Mesenchymal stem cell (in vitro differentiated cells and primary cell): ENCODE measurements at regions not wholly inside any gene's neighbourhood (a gene's known extent, or its start where the extent isn't known, plus 50 kb on each side); places are given as distances from the start of the nearest gene placed in this dataset.
A peak's percentile ranks its signal among the peaks of the same experiment; 100 is the strongest.
"Not testable (repeated sequence)": the region's sequence is repeated elsewhere in the genome, so short reads cannot be mapped to it uniquely, and the experiment has no call there.

Experiments used
- DNase-seq: peaks from one replicate; pipeline ENCODE4 v3.0.0-alpha.2; 2013
- H2AFZ ChIP-seq: one replicate; pipeline ENCODE4 v1.6.1; 2013; ENCODE audit warnings: low read depth, mild to moderate bottlenecking, control low read depth, inconsistent platforms, low read length, moderate library complexity
- H2AK5ac ChIP-seq: 2 replicates; pipeline ENCODE4 v1.6.1; 2013; ENCODE audit warnings: low read length, moderate library complexity, mild to moderate bottlenecking, inconsistent platforms; ENCODE audit not compliant: severe bottlenecking
- H2BK120ac ChIP-seq: one replicate; pipeline ENCODE4 v1.6.1; 2013; ENCODE audit warnings: low read depth, mild to moderate bottlenecking, inconsistent platforms, low read length, moderate library complexity
- H2BK12ac ChIP-seq, 2 experiments: one replicate each; pipeline ENCODE4 v1.6.1; 2013; ENCODE audit warnings: inconsistent platforms in 2 of 2, low read length in 2 of 2, mild to moderate bottlenecking in 2 of 2, moderate library complexity in 2 of 2, control low read depth in 1 of 2
- H2BK15ac ChIP-seq: one replicate; pipeline ENCODE4 v1.6.1; 2013; ENCODE audit warnings: mild to moderate bottlenecking, low read depth, inconsistent platforms; ENCODE audit not compliant: poor library complexity, severe bottlenecking
- H2BK5ac ChIP-seq: 2 replicates; pipeline ENCODE4 v1.6.1; 2013; ENCODE audit warnings: low read depth, mild to moderate bottlenecking, low read length, control low read depth, inconsistent platforms; ENCODE audit not compliant: poor library complexity, severe bottlenecking
- H3K14ac ChIP-seq, 2 experiments: one replicate each; pipeline ENCODE4 v1.6.1; 2013; ENCODE audit warnings: inconsistent platforms in 2 of 2, low read length in 2 of 2, control low read depth in 1 of 2, mild to moderate bottlenecking in 1 of 2, moderate library complexity in 1 of 2
- H3K18ac ChIP-seq, 2 experiments: one replicate each; pipeline ENCODE4 v1.6.1; 2013; ENCODE audit warnings: inconsistent platforms in 2 of 2, low read length in 2 of 2, control low read depth in 1 of 2, low read depth in 1 of 2, mild to moderate bottlenecking in 1 of 2
- H3K23ac ChIP-seq, 2 experiments: one replicate each; pipeline ENCODE4 v1.6.1; 2013; ENCODE audit warnings: inconsistent platforms in 2 of 2, low read length in 2 of 2, mild to moderate bottlenecking in 2 of 2, moderate library complexity in 2 of 2, control low read depth in 1 of 2
- H3K27ac ChIP-seq: 2 replicates; pipeline ENCODE4 v1.5.1; 2013; ENCODE audit warnings: mild to moderate bottlenecking, moderate library complexity, low read length, control low read depth, inconsistent platforms; ENCODE audit not compliant: poor library complexity, severe bottlenecking
- H3K27me3 ChIP-seq, 2 experiments: 2 replicates each; pipeline versions ENCODE4 v1.6.1 to v1.7.0; 2013; ENCODE audit warnings: low read length in 2 of 2, mild to moderate bottlenecking in 2 of 2, moderate library complexity in 2 of 2, control low read depth in 1 of 2, inconsistent platforms in 1 of 2; ENCODE audit not compliant: control insufficient read depth in 1 of 2, insufficient read depth in 1 of 2
- H3K36me3 ChIP-seq, 2 experiments: 2 replicates each; pipeline versions ENCODE4 v1.6.1 to v1.7.0; 2013; ENCODE audit warnings: low read length in 2 of 2, control low read depth in 1 of 2, inconsistent platforms in 1 of 2, low read depth in 1 of 2, mild to moderate bottlenecking in 1 of 2; ENCODE audit not compliant: insufficient read depth in 2 of 2, control insufficient read depth in 1 of 2
- H3K4ac ChIP-seq, 2 experiments: one replicate each; pipeline ENCODE4 v1.6.1; 2013; ENCODE audit warnings: inconsistent platforms in 2 of 2, low read length in 2 of 2, mild to moderate bottlenecking in 2 of 2, moderate library complexity in 2 of 2, control low read depth in 1 of 2, low read depth in 1 of 2
- H3K4me1 ChIP-seq: 2 replicates; pipeline ENCODE4 v1.6.1; 2013; ENCODE audit warnings: low read depth, low read length, control low read depth; ENCODE audit not compliant: control insufficient read depth, insufficient read depth
- H3K4me2 ChIP-seq: 2 replicates; pipeline ENCODE4 v1.6.1; 2013; ENCODE audit warnings: low read length, mild to moderate bottlenecking, inconsistent platforms; ENCODE audit not compliant: poor library complexity, severe bottlenecking
- H3K4me3 ChIP-seq, 2 experiments: 2 replicates each; pipeline versions ENCODE4 v1.5.1 to v1.7.0; 2013; ENCODE audit warnings: low read length in 2 of 2, mild to moderate bottlenecking in 2 of 2, control low read depth in 1 of 2, low read depth in 1 of 2; ENCODE audit not compliant: insufficient read depth in 1 of 2
- H3K79me1 ChIP-seq: replicated peaks from 2 replicates; pipeline ENCODE4 v1.6.1; 2013; ENCODE audit warnings: mild to moderate bottlenecking, control low read depth, low read length, inconsistent platforms; ENCODE audit not compliant: poor library complexity, severe bottlenecking
- H3K9ac ChIP-seq: 2 replicates; pipeline ENCODE4 v1.7.0; 2013; ENCODE audit warnings: mild to moderate bottlenecking, low read length, moderate library complexity
- H3K9me3 ChIP-seq: 2 replicates; pipeline ENCODE4 v1.7.0; 2013; ENCODE audit warnings: mild to moderate bottlenecking, low read length; ENCODE audit not compliant: control insufficient read depth
- H4K8ac ChIP-seq: one replicate; pipeline ENCODE4 v1.6.1; 2013; ENCODE audit warnings: inconsistent platforms, mild to moderate bottlenecking, low read length, moderate library complexity
- H4K91ac ChIP-seq: one replicate; pipeline ENCODE4 v1.6.1; 2013; ENCODE audit warnings: mild to moderate bottlenecking, low read length, inconsistent platforms
- WGBS: methylation state at CpG from one replicate; pipeline ENCODE4 v1.1.7; 2013; ENCODE audit warnings: mixed read lengths; 5-methylcytosine and 5-hydroxymethylcytosine counted together

DNA sequence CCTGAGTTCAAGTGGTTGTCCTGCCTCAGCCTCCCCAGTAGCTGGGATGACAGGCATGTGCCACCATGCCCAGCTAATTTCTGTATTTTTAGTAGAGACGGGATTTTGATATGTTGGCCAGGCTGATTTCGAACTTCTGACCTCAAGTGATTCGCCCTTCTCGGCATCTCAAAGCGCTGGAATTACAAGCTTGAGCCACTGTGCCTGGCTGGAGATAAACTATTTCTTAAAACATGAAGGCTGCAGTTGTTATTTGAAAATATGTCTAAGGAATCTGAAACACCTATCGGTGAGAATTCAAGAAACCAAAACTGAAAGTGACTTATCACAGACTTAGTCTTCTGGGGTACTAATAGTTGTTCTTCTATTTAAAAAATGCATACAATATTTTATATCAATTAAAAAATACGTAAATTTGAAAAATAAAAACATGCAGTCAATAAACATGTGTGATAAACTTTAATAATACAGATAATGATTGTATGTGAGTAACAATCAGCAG, 176.9 kb upstream of the PRSS58 start:
- H3K79me1 ChIP-seq, result no peaks in the 10 kb centered on the region
- H3K9me3 ChIP-seq, result no peaks in the 10 kb centered on the region
- H3K27me3 ChIP-seq, result no peaks in the 10 kb centered on the region
- H3K14ac ChIP-seq, result no peak overlapping the region
- no peak overlapping the region for H3K18ac ChIP-seq
- H3K4me1 ChIP-seq, result peaks cover 4% of the 10 kb centered on the region
- no peak overlapping the region for H4K91ac ChIP-seq
- H2BK12ac ChIP-seq, result no peak overlapping the region
- no peak overlapping the region for H3K4me3 ChIP-seq
- no peak overlapping the region for H2BK120ac ChIP-seq
- no peak overlapping the region for H2AK5ac ChIP-seq
- H4K8ac ChIP-seq, result no peak overlapping the region
- H3K4ac ChIP-seq, result no peak overlapping the region
- H3K9ac ChIP-seq, result no peak overlapping the region
- WGBS, result 95% methylated on average over 5 of the region's 7 CpGs
- H2BK15ac ChIP-seq, result no peak overlapping the region
- H3K27ac ChIP-seq, result no peak overlapping the region
- no peak overlapping the region for H3K23ac ChIP-seq
- H3K36me3 ChIP-seq, result no peaks in the 10 kb centered on the region
- H2AFZ ChIP-seq, result no peak overlapping the region
- no peak for DNase-seq
- no peak overlapping the region for H2BK5ac ChIP-seq
- no peak overlapping the region for H3K4me2 ChIP-seq

- DNase-seq, H4K91ac ChIP-seq, H2BK15ac ChIP-seq, H2BK120ac ChIP-seq, H3K14ac ChIP-seq, H3K36me3 ChIP-seq, H4K8ac ChIP-seq, H2BK12ac ChIP-seq, H3K4me1 ChIP-seq, H3K27me3 ChIP-seq, H3K4ac ChIP-seq, H3K4me2 ChIP-seq, H3K9ac ChIP-seq, H3K79me1 ChIP-seq, H3K27ac ChIP-seq, H2AFZ ChIP-seq, H3K23ac ChIP-seq, H3K18ac ChIP-seq, H3K4me3 ChIP-seq, H3K9me3 ChIP-seq, H2AK5ac ChIP-seq, H2BK5ac ChIP-seq: not testable (repeated sequence)
- WGBS, result 95% methylated on average over 2 of the region's 5 CpGs
Measured at GRCh38 chr7:142434133-142434532, 176.3 kb upstream of the PRSS58 start.

GRCh38 chr7:142432377-142432776, 174.5 kb upstream of the PRSS58 start:
- no peak overlapping the region for H2BK15ac ChIP-seq
- no peaks in the 10 kb centered on the region for H3K79me1 ChIP-seq
- peak overlapping the region in 1 of 2 experiments; percentile 80 for H3K23ac ChIP-seq
- no peaks in the 10 kb centered on the region for H3K9me3 ChIP-seq
- no peak overlapping the region for H3K4me2 ChIP-seq
- H4K8ac ChIP-seq, result no peak overlapping the region
- H3K4me1 ChIP-seq, result peaks cover 3% of the 10 kb centered on the region
- H3K4me3 ChIP-seq, result no peak overlapping the region
- H3K9ac ChIP-seq, result no peak overlapping the region
- no peaks in the 10 kb centered on the region for H3K36me3 ChIP-seq
- H2AK5ac ChIP-seq, result no peak overlapping the region
- H3K14ac ChIP-seq, result peak overlapping the region in 1 of 2 experiments; percentile 26
- H3K4ac ChIP-seq, result no peak overlapping the region
- H2BK12ac ChIP-seq, result no peak overlapping the region
- DNase-seq, result no peak
- no peak overlapping the region for H2BK120ac ChIP-seq
- no peak overlapping the region for H2BK5ac ChIP-seq
- no peak overlapping the region for H3K18ac ChIP-seq
- no peak overlapping the region for H3K27ac ChIP-seq
- H3K27me3 ChIP-seq, result no peaks in the 10 kb centered on the region
- H2AFZ ChIP-seq, result no peak overlapping the region
- 97% methylated on average over 2 of the region's 2 CpGs for whole genome bisulfite sequencing
- no peak overlapping the region for H4K91ac ChIP-seq

GRCh38 chr7:142431491-142431890, 173.6 kb upstream of the PRSS58 start:
- H2AFZ ChIP-seq, result no peak overlapping the region
- no peaks in the 10 kb centered on the region for H3K9me3 ChIP-seq
- H4K91ac ChIP-seq, result no peak overlapping the region
- DNase-seq, result no peak
- peaks cover under 1% of the 10 kb centered on the region for H3K4me1 ChIP-seq
- H2BK120ac ChIP-seq, result no peak overlapping the region
- no peak overlapping the region for H4K8ac ChIP-seq
- H3K79me1 ChIP-seq, result no peaks in the 10 kb centered on the region
- H2AK5ac ChIP-seq, result no peak overlapping the region
- no peaks in the 10 kb centered on the region for H3K36me3 ChIP-seq
- H3K18ac ChIP-seq, result no peak overlapping the region
- no peak overlapping the region for H3K9ac ChIP-seq
- H2BK15ac ChIP-seq, result no peak overlapping the region
- H2BK12ac ChIP-seq, result no peak overlapping the region
- no peak overlapping the region for H3K4me3 ChIP-seq
- H3K23ac ChIP-seq, result no peak overlapping the region
- H3K4me2 ChIP-seq, result no peak overlapping the region
- no peaks in the 10 kb centered on the region for H3K27me3 ChIP-seq
- H3K14ac ChIP-seq, result no peak overlapping the region
- no peak overlapping the region for H3K27ac ChIP-seq
- no peak overlapping the region for H3K4ac ChIP-seq
- no peak overlapping the region for H2BK5ac ChIP-seq
- 69% methylated on average over 2 of the region's 2 CpGs for WGBS
